ENCODE measurements at regions not wholly inside any gene's neighbourhood (a gene's known extent, or its start where the extent isn't known, plus 50 kb on each side); places are given as distances from the start of the nearest gene placed in this dataset.

DNA sequence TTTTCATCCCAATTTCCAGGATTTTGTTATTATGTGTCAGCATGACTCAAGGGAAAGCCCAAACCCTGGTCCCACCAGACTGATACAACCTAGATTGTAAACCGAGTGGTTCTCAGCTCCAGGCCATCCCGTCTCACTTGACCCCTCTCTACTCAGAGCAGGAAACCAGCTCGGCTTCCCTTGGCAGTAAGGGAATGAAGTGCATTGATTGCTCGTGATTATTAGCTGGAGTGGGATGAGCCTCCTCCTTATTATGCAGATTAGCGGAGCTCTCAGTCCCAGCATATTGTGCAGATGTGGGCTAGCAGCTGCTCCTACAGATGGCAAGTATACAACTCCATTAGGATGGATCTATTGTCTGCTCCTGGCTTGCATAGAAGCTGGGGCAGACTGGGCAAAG lies 167.6 kb downstream of the LNPK start:
- Histone ChIP-seq H3K9me3 (replicated peaks in 1 of 3) (no peaks in the 10 kb centered on the region), H3K27me3 (no peaks in the 10 kb centered on the region), H3K27ac (no peak overlapping the region), H3K4me1 (replicated peaks in 1 of 2) (peaks cover 6 to 12% of the 10 kb centered on the region in 2 donors), H3K4me3 (no peak overlapping the region), H3K36me3 (replicated peaks in 1 of 2) (no peaks in the 10 kb centered on the region)
- no peak for DNase-seq
- intact Hi-C loops (cut with DNase I): no loop called here
- no peak for TF ChIP-seq POLR2A (IDR thresholded peaks at IDR 0.05)
- TF ChIP-seq, protein P1, sequence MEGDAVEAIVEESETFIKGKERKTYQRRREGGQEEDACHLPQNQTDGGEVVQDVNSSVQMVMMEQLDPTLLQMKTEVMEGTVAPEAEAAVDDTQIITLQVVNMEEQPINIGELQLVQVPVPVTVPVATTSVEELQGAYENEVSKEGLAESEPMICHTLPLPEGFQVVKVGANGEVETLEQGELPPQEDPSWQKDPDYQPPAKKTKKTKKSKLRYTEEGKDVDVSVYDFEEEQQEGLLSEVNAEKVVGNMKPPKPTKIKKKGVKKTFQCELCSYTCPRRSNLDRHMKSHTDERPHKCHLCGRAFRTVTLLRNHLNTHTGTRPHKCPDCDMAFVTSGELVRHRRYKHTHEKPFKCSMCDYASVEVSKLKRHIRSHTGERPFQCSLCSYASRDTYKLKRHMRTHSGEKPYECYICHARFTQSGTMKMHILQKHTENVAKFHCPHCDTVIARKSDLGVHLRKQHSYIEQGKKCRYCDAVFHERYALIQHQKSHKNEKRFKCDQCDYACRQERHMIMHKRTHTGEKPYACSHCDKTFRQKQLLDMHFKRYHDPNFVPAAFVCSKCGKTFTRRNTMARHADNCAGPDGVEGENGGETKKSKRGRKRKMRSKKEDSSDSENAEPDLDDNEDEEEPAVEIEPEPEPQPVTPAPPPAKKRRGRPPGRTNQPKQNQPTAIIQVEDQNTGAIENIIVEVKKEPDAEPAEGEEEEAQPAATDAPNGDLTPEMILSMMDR (IDR thresholded peaks at IDR 0.05): no peak
- WGBS, 4 donors: 64 to 77% (median 70%) methylated on average over 5 of the region's 5 CpGs

DNA sequence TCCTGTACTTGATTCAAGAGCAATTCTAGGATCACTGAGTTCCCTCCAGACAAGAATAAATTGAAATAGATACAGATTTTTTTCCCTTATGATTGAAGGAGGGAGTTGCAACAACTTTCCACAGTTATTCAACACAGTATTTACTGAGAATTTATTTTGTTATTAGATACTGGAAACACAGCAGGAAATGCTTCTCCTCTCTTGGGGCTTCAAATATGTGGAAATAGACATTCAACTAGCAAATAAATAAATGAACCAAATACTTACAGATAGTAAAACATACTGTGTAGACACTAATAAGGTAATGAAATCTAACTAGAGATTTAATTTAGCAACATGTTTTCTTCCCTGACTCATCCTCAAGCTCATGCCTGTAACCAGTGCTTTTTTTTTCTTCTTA lies 169.2 kb downstream of the LNPK start:
- H3K9me3 ChIP-seq (replicated peaks in 1 of 3): no peaks in the 10 kb centered on the region
- intact Hi-C loops (cut with DNase I): no loop called here

DNA sequence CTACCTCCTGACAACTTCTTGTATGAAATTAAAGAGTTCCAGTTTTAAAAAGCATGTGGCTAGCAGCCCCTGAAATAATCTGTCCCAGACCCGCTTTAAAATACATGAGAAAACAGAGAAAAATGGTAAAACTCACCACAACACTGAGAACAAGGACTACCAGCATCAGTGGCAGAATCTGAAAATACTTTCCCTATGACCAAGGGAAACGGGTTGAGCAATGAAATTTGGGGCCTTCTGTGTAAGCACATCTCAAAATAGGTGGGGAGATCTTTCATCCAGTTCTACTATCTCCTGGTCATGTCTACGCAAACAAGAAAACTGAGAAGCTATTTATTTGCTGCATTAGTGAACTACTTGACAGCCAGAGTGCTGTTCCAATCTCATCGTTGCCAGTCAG lies 172.3 kb downstream of the LNPK start:
- Histone ChIP-seq H3K4me3 (no peak overlapping the region), H3K27ac (no peak overlapping the region), H3K9me3 (replicated peaks in 1 of 3) (no peaks in the 10 kb centered on the region), H3K36me3 (replicated peaks in 1 of 2) (no peaks in the 10 kb centered on the region), H3K4me1 (replicated peaks in 1 of 2) (no peaks in the 10 kb centered on the region), H3K27me3 (no peaks in the 10 kb centered on the region)
- DNase-seq: no peak
- intact Hi-C loops (cut with DNase I): no loop called here
- WGBS, 4 donors: 74 to 85% (median 79%) methylated on average over 4 of the region's 4 CpGs
- TF ChIP-seq, protein P1 (IDR thresholded peaks at IDR 0.05): no peak
- no peak for TF ChIP-seq POLR2A (IDR thresholded peaks at IDR 0.05)

More for the DNA sequence above, 169.2 kb downstream of the LNPK start:
- no peak for TF ChIP-seq POLR2A (IDR thresholded peaks at IDR 0.05)
- Histone ChIP-seq H3K27me3 (no peaks in the 10 kb centered on the region), H3K36me3 (replicated peaks in 1 of 2) (no peaks in the 10 kb centered on the region), H3K4me3 (no peak overlapping the region), H3K4me1 (replicated peaks in 1 of 2) (peaks cover 6 to 12% of the 10 kb centered on the region in 2 donors), H3K27ac (no peak overlapping the region)
- DNase-seq: no peak

DNA sequence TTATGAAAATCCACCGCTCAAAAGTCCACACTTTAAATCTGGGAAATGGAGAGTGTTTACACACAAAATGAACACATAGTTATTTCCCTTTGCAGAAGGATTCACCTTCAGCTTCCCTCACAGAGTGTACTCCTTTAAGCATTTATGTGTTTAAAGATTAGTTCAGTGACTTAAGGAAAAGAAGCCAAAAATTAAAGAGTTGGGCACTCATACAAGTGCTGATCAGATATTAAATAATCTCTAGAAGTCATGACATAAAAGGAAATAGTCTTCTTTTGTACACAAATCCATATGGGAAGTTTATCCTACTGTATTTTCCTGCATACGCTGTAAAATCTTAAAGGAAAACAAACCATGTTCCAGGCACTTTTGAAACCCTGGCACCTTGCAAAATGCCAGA lies 174.2 kb downstream of the LNPK start:
- Histone ChIP-seq H3K9me3 (replicated peaks in 1 of 3) (no peaks in the 10 kb centered on the region), H3K4me1 (replicated peaks in 1 of 2) (no peaks in the 10 kb centered on the region), H3K27ac (no peak overlapping the region), H3K4me3 (no peak overlapping the region), H3K27me3 (no peaks in the 10 kb centered on the region), H3K36me3 (replicated peaks in 1 of 2) (no peaks in the 10 kb centered on the region)
- 75 to 91% (median 80%) methylated on average over 2 of the region's 2 CpGs for WGBS, 4 donors
- DNase-seq: no peak
- intact Hi-C loops (cut with DNase I): no loop called here
- no peak for TF ChIP-seq POLR2A (IDR thresholded peaks at IDR 0.05)
- TF ChIP-seq, protein P1 (IDR thresholded peaks at IDR 0.05): no peak

DNA sequence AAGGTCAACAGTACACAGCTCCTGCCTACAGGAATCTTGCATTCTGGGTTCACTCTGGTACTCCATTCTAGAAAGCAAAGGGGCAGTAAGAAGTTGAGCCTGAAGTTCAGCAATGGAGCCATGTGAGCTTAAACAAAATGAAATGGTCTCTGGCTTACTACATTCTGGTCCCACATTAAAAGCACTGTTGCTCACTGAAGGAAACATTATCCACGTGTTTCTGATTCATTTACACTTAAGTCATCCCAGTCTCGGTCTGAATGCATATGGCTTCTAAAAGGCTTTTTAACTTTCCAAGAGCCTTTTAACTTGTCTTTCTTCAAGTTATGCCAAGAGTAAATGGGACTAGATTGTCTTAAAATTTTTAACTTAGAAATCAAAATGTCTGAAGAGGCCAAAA lies 177.8 kb downstream of the LNPK start:
- H3K4me1 ChIP-seq (replicated peaks in 1 of 2): no peaks in the 10 kb centered on the region
- no peak overlapping the region for H3K27ac ChIP-seq
- DNase-seq: no peak
- no peak overlapping the region for H3K4me3 ChIP-seq
- no peaks in the 10 kb centered on the region for H3K9me3 ChIP-seq (replicated peaks in 1 of 3)
- TF ChIP-seq, protein P1 (IDR thresholded peaks at IDR 0.05): no peak
- TF ChIP-seq POLR2A (IDR thresholded peaks at IDR 0.05): no peak
- H3K27me3 ChIP-seq: no peaks in the 10 kb centered on the region
- no peaks in the 10 kb centered on the region for H3K36me3 ChIP-seq (replicated peaks in 1 of 2)
- intact Hi-C loops (cut with DNase I): no loop called here
- WGBS, 4 donors: 68 to 83% (median 75%) methylated on average over 2 of the region's 2 CpGs
